NCI-H2227 (cell line): ENCODE measurements at regions not wholly inside any gene's neighbourhood (a gene's known extent, or its start where the extent isn't known, plus 50 kb on each side); places are given as distances from the start of the nearest gene placed in this dataset.

Source experiments
- DNase-seq: peaks from one replicate; lab custom pipeline; 2025; ENCODE audit not compliant: unreplicated experiment; lab: John Stamatoyannopoulos, UW

DNA sequence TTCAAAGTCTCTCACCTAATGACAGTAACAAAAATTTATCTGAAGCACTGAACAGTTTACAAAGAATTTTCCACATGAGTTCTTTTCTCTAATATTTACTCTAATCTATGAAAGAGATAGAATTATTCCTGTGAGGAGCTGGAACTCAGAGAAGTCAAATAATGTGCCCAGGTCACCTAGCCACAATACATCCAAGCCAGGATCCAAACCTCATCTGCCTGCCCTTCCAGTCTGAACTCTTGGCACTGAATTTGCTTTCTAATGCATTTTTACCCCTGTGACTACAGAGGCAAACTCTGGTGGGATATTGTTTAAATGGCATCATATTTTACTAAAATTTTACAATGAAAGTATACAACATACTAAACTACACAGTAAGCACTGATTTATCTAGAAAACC is 191.4 kb upstream of the RORA start:
- DNase-seq = no peak

DNA sequence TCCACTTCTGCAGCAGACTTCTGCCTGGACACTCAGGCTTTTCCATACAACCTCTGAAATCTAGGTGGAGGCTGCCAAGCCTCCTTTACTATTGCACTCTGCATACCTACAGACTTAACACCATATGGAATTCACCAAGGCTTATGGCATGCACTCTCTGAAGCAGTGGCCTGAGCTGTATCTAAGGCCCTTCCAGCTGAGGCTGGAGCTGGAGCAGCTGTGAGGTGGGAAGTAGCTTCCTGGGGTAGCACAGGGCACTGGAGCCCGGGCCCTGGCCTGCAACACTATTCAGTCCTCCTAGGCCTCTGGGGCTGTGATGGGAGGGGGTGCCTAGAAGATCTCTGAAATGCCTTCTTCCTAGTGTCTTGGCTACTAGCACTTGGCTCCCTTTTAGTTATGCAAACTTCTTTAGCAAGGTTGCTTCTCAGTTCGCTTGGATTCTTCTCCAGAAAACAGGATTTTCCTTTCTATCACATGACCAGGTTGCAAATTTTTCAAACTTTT is 186.6 kb upstream of the RORA start:
- no peak for DNase-seq

DNA sequence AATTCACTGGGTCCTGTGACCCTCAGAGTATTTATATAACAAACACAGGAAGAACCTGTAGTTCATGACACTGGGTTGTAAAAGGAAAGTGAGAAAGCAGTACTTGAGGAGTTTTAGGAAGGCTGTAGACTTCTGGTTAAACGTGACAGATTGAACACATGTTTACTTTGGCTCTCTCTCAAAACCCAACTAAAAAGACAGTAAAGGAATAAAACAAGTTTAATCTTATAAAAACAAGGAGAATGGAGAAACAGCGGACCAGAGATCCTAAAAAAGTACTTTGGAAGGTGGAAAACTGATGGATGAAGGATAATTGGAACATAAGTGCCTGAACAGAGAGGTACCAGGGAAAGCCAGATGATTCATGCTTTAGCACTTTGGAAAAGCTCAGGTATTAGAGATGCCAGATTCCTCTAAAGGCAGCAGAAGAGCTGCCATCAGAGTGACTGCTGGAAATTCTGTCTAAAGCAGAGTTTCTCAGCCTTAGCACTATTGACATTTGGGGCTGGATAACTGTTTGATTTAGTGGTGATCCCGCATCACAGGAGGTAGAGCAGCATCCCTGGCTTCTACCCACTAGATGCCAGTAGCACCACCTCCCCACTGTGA is 182.9 kb upstream of the RORA start:
- no peak for DNase-seq

DNA sequence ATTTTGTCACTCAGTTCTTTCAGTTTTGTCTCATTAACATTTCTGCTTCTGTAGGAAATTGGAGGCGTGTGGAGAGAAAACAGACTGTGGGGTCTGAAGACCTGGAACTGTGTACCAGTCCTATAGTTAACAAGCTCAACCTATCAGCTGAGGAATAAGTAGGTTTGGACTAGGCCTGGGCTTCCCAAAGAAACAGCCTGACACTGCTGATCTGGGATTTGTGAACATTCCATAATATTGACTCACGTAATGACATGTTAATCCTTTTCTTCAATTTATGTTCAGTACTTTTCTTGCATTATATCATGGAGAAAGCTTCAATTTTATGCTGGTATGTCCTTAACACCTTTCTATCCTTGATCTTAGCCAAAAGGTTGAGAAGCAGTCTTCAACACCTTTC is 181.6 kb upstream of the RORA start:
- DNase-seq = no peak

DNA sequence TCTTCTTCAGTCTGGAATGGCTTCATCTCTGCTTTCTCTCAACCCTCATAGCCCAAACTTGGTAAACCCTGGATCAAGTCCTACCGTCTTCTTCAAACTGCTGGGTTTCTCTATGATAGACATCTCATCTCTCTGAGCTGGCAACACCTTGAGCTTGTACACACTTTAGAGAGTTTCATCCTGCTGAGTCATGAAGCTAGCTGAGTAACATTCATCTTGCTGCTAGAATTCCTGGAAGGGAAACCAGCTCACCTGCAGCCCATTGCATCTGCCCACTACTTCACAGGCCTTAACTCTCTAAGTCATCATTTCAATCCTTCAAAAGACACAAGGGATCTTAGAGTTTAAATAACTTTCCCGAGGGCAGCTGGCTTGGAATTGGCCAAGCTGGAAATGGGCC is 175.5 kb upstream of the RORA start:
- DNase-seq = no peak

DNA sequence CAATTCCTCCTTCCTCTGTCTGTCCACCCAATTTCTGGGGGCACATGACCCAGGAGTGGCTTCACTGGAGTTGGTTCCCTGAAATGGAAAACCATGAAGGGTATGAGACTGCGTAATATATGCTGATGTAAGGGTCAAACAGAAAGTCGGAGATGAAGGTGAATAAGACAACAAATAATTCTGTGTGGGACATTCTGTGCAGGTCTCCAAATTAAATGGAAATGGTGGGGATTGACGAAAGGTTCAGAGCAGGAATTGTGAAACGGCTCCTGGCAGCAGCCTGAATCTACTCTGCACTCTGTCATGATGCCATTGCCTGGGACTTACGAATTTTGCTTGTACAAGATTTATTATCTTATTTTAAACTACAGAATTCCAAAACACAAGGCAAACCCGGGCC is 174.8 kb upstream of the RORA start:
- no peak for DNase-seq

DNA sequence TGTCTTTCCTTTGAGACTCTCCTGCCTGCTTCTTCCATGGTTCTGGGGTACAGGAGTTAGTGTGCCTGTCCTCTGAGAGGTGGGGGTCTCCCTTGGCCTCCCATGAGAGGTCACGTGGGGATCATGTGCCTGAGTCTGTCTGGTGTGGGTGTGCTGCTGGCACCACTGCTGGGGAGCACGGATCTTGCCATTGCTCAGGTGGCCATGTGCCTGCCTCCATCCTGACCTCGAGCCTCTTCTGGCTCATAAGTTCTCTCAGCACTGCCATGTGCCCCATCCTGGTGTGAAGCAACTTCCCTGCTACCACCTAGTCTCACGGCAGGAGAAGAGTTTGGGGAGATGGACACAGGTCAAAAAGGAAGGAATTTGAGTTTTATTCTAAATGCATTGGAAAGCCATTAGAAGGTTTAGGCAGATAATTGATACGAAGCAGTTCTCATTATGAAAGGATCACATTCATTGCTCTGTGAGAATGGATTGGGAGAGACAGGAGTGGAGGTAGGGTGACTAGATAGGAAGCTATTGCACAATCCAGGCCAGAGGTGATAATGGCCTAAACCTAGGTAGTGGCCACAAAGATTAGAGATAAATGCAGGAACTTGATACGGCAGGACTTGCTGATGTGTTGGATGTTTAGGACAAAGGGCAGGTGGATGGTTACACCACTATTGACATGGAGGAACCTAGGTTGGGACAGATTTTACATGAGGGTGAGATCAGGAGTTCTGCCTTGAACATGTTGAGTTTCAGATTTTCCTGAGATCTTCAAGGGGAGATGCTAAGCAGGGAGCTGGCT is 173.0 kb upstream of the RORA start:
- DNase-seq = no peak

DNA sequence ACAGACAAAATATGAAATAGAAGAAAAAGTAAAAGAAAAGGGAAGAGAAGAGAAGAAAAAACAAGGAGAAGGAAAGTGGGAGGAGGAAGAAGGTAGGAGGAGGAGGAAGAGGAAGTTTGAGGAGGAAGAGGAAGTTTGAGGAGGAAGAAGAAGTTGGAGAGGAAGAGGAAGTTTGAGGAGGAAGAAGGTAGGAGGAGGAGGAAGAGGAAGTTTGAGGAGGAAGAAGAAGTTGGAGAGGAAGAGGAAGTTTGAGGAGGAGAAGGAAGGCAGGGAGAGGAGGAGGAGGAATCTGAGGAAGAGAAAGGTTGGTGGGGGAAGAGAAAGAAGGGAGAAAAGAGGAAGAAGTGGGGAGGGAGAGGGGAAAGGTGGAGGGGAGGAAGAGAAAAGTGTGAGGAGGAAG is 169.2 kb upstream of the RORA start:
- DNase-seq = no peak

DNA sequence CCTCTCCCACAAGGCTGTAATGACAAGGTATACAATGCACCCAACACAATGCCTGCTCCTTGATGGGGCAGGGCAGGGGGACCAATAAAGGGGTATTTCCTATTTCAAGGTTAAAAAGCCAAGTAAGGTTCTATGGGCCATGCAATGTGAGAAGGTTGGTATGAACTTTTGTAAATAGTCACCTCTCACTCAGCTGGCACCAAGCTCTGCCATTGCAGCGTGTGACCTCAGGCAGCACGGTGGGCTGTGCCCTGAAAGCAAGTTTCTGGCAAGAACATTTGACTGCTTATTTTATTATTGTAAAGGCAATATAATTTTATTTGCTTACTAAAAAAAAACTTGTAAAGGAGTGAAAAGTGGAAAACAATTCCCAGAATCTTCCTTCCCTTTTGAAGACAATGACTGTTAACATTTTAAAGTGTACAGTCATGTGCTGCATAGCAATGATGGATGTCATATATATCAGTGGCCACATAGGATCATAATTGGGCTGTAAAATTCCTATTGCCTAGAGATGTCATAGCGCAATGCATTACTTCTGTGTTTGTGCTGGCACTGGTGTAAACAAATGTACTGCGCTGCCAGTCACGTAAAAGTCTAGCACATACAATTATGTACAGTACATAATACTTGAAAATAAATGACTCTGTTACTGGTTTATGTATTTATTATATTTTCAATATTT is 167.3 kb upstream of the RORA start:
- DNase-seq = no peak

DNA sequence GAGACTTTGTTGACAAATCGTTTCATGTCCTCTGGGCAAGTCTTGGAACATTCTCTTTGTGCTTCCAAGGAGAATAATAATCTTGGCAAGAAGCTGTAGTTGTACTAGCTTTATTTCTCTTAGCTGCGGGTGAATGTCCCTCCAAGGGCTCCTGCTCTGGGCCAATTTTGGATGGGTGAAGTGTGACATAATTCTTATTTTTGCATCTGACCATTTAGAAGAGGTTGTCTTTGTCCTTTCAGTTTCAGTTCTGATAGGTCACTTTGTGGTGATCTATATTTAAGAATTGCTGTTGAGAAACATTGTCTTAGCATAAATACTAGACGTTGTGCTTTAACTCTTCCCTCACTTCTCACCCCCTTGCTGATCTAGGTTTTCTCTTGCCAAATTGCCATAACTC is 164.8 kb upstream of the RORA start:
- no peak for DNase-seq

DNA sequence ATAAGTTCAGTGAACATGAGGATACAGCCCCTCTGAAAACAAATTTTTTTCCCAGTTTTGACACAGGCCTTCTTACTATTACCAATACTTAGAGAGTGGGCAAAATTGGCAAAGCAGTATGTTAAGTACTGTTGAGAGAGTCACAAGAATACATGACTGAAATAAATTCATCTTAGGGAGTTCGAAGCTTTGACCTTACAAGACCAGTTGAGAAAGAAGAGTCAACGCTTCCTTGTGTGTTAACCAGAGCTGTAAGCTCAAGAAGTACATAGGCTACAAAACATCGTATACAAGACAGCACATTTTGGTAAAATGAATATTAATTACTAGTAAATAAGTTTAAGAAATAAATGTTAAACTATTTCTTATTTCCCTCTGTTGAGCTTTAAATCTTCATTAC is 164.4 kb upstream of the RORA start:
- no peak for DNase-seq

DNA sequence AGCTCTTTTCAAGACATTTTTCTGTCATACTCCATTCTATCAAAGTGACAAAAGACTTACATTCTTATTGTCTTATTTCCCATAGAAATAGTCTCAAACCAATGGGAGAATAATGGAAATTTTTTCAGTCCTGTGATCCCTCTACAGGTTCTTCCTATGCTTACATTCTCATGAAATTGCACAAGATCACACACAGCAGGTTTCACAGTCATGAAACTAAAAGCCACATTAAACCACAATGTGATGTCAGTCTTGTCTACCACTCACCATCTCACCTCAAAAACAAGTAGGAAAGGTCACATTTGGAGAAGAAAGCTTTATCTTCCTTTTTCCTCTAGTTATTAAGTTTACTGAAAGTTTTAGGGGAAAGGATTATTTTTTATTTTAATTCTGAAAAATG is 161.0 kb upstream of the RORA start:
- DNase-seq = no peak

DNA sequence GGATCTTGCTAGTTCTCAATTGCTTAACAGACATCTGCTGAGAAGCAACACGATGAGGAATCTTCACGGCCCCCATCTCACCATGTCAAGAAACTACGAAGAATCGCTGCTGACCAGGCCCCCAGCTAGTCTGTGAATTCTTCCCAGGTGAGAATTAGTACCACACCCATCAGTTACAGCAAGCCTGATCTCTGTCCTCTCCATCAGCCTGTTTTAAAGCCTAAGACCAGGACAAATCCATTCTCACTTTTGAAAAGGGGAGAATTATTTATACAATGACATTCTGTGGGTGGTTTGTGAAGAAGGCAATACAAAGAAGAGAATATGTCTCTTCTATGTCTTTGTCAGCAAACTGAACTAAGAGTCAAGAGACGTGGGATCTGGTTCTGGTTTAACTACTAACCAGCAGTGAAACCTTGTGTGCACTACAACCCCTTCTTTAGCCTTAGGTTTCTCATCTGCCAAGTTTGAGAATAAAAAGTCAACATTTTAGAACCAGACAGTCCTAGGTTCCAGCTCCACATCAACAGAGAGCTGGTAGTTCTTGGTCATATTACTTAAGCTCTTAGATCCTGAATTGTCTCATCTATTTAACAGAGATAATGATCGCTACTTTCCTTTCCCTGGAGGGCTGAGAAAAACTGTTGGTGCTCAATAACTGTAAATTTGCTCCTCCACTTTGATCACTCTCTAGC is 160.4 kb upstream of the RORA start:
- no peak for DNase-seq

DNA sequence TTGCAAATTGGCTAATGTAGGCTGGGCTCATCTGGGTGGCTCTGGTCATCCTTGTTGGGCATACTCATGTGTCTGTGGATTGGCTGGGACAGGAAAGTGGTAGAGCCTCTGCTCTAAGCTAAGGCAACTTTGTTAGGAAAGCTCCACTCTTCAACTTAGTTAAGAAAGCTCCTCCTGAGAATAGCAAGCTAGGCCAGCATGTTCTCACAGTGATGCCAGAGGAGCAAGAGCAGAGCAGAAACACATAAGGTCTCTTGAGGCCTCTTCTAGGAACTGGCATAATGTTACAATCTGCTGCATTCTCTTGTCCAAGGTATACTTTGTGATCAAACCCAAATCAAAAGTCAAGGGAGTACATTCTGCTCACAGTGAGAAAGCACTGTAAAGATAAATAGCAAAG is 158.6 kb upstream of the RORA start:
- DNase-seq = no peak

DNA sequence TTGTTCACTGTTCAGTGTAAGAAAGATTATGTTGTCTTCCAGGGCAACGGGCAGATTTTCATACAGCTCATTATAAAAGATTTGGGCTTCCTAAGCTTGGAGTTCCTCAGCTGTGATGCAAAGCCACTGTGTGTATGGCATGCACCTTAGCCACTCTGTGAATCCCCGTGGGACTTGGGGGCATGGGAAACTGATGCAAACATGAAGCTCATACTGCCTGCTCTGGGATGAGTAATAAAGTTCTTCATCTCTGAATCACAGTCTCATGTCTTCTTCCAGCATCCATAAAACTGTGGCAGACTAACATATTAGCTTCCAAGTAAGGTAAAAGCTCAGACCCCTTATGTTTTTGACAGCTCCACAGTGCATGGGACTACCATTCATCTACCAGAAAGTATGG is 154.3 kb upstream of the RORA start:
- DNase-seq = no peak

DNA sequence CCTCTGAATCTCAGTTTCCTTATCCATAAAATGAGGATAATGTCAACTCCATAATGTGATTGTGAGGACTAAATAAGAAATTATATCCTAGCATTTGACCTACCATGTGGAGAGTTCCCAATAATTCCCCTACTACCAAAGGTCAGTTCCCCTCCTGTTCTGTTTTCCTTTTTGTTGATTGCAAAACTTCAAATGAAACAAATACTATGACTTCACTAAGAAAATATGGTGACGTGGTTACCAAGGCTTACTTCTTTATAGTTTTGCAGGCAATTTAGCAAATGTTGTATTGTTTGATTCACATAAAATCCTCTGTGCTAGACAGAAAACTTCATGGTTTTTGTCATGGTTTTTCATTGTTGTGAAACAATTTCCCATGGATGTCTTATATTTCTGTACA is 153.8 kb upstream of the RORA start:
- DNase-seq = no peak

DNA sequence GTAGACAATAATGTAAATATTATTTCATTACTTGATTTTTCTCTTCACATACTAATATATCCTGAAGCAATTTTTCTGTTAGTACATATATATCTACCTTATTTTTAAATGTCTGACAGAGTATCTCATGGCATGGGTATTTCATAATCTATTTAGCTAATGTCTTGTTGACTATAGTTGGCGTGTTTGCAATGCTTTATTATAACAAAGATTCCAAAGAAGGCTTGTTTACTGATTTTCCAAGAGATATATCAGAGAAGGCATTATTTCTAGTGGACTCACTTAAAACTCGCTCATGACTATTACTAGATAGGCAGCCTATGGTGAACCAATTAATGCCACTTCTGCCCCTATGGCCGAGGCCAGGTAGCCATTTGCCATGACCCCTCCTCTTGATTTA is 152.4 kb upstream of the RORA start:
- DNase-seq = no peak

DNA sequence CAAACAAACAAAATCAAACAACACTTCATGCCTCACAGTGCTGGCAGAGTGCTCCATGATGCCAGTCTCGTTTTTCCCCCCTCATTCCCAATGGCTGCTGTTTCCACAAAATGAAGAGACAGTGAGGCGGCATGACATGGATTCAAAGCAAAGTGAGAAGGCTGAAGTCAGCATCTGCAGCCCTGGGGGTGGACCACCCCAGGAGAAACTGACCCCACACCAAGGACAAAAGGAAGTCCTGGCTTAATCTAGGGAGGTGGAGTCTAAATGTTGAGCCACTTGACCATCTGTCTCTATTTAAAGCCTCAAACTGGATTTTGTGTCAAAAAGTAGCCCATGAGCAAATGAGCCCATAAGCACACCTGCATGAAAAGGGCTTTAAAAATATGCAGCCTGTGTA is 151.2 kb upstream of the RORA start:
- DNase-seq = no peak

DNA sequence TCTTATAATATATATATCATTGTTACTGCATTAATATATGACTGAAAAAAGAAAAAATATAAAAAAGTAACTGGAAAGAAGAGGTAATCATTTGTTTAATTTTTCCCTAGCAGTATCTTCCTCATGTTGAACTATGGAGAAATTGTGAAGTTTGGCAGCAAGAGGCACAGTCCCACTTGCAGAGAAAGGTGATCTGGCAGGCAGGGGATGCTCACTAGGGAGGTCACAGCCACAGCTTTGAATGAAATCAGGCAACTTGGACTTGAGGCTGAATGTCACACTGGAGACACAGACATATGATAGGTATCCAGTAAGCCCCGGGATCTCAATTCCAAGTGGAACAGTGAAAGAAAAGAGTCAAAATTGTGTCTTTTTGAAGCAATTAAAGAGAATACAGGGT is 149.9 kb upstream of the RORA start:
- no peak for DNase-seq

DNA sequence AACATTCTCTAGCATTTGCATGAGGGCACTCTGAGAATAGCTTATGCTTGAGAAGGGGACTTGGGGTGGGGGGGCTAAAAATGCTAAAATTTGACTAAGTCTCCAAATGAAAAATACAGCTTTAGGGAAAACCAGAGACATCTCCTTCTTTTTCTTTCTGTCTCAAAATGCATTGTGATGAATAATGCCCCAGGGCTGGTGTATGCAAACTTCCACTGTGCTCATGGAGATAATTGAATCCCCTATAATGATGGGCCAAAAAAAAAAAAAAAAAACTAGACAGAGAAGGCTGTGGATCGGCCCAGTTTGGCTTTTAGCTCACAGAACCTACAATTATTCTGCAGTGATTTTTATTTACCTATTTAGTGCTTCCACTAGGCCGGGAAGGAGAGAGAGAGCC is 147.9 kb upstream of the RORA start:
- DNase-seq = no peak

DNA sequence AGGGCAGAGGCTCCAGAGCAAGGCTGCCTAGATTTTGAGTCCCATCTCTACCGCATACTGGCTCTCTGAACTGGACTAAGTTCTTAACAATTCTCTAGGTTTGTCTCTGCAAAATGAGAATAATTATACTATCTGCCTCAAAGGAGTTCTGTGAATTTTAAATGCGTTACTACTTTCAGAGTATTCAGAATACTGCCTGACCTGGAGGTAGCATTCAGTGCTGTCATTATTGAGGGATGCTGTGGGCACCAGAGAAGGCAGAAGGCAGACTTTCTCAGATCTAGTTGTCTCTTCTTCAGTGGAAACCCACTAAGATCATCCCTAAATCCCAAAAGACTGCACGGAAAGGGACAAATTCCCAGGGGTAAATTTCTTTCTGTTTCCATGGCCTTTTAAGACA is 147.4 kb upstream of the RORA start:
- DNase-seq = no peak

DNA sequence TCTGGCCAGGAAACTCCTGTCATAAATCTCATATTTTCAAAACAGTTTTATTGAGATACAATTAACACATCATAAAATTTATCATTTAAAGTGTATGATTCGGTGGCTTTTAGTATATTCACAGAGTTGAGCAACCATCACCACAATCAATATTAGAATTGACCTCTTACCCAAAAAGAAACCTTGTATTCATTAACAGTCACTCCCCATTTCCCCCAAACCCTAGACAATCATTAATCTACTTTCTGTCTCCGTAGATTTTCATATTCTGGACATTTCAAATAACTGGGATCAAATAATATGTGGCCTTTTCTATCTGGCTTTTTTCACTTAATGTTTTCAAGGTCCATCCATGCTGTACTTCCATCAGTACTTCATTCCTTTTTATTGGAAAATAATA is 145.7 kb upstream of the RORA start:
- DNase-seq = no peak
